ENCODE measurements at regions not wholly inside any gene's neighbourhood (a gene's known extent, or its start where the extent isn't known, plus 50 kb on each side); places are given as distances from the start of the nearest gene placed in this dataset.
"Not testable (repeated sequence)": the region's sequence is repeated elsewhere in the genome, so short reads cannot be mapped to it uniquely, and the experiment has no call there.

DNA sequence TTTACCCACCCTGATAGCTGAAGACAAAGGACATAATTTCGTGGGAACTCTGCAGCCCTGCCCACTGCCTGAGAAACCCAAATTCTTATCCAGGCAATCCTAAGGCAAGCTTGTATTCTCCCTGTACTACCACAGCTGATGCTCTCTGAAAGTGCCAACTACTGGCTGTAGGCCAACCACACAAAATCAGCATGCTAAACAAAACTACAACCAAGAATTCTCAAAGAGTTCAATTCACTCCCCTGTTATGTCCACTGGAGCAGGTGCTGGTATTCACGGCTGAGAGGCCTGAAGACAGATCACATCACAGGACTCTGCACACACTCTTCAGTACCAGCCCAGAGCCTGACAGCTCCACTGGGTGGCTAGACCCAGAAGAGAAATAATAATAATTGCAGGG is 375.9 kb upstream of the NDST4 start:
- intact Hi-C loops (cut with DNase I), result no loop called here
- TF ChIP-seq POLR2A (IDR thresholded peaks at IDR 0.05), result no peak
- TF ChIP-seq, protein P1, sequence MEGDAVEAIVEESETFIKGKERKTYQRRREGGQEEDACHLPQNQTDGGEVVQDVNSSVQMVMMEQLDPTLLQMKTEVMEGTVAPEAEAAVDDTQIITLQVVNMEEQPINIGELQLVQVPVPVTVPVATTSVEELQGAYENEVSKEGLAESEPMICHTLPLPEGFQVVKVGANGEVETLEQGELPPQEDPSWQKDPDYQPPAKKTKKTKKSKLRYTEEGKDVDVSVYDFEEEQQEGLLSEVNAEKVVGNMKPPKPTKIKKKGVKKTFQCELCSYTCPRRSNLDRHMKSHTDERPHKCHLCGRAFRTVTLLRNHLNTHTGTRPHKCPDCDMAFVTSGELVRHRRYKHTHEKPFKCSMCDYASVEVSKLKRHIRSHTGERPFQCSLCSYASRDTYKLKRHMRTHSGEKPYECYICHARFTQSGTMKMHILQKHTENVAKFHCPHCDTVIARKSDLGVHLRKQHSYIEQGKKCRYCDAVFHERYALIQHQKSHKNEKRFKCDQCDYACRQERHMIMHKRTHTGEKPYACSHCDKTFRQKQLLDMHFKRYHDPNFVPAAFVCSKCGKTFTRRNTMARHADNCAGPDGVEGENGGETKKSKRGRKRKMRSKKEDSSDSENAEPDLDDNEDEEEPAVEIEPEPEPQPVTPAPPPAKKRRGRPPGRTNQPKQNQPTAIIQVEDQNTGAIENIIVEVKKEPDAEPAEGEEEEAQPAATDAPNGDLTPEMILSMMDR (IDR thresholded peaks at IDR 0.05), result no peak
- no peak for TF ChIP-seq POLR2AphosphoS5 (IDR thresholded peaks at IDR 0.05; ENCODE audit: insufficient read depth in 1 of 2, low read depth in 1 of 2)
- Histone ChIP-seq H3K27me3 (no peaks in the 10 kb centered on the region), H3K36me3 (no peaks in the 10 kb centered on the region), H3K4me1 (no peaks in the 10 kb centered on the region), H3K27ac (no peak overlapping the region), H3K9me3 (no peaks in the 10 kb centered on the region), H3K4me3 (no peak overlapping the region)
- DNase-seq (ENCODE audit: extremely low spot score in 2 of 2), result no peak

DNA sequence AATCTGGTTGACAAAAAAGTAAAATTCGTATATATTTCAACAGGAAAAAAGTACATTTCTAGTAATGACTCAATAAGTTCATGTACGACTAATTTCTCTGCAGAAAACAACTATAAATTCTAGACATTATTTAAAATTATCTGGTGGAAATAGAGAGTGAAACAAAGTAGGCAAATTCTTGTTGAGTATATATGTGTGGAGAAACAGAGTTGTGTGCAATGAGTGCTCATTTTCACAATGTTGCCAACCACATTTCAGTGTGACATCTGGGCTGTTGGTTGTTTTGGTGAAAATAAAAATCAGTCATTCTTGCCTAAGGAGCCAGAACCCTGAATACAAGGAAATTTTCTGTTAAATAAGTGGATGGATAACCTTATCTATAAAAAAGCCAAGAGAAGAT is 372.0 kb upstream of the NDST4 start:
- no peak overlapping the region for H3K4me3 ChIP-seq
- intact Hi-C loops (cut with DNase I), result no loop called here
- DNase-seq (ENCODE audit: extremely low spot score in 2 of 2), result no peak
- H3K36me3 ChIP-seq, result no peaks in the 10 kb centered on the region
- H3K27me3 ChIP-seq, result no peaks in the 10 kb centered on the region
- H3K27ac ChIP-seq, result no peak overlapping the region
- no peaks in the 10 kb centered on the region for H3K9me3 ChIP-seq
- H3K4me1 ChIP-seq, result no peaks in the 10 kb centered on the region
- no peak for TF ChIP-seq POLR2AphosphoS5 (IDR thresholded peaks at IDR 0.05; ENCODE audit: insufficient read depth in 1 of 2, low read depth in 1 of 2)
- TF ChIP-seq, protein P1 (IDR thresholded peaks at IDR 0.05), result no peak
- no peak for TF ChIP-seq POLR2A (IDR thresholded peaks at IDR 0.05)

DNA sequence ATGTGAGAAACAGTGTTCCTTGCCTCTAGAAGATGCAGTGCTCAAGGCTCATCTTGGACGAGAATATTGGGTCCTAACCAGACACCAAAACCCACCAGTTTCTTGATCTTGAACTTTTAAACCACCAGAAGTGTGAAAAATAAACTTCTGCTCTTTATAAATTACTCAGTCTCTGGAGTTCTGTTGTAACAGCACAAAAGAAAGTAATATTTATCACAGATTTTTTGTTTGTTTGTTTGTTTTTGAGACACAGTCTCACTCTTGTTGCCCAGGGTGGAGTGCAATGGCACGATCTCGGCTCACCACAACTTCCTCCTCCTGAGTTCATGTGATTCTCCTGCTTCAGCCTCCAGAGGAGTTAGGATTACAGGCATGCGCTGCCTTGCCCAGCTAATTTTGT is 371.1 kb upstream of the NDST4 start:
- no peak overlapping the region for H3K27ac ChIP-seq
- H3K9me3 ChIP-seq, result no peaks in the 10 kb centered on the region
- no peaks in the 10 kb centered on the region for H3K27me3 ChIP-seq
- intact Hi-C loops (cut with DNase I), result no loop called here
- no peak for DNase-seq (ENCODE audit: extremely low spot score in 2 of 2)
- no peak for TF ChIP-seq POLR2A (IDR thresholded peaks at IDR 0.05)
- TF ChIP-seq POLR2AphosphoS5 (IDR thresholded peaks at IDR 0.05; ENCODE audit: insufficient read depth in 1 of 2, low read depth in 1 of 2), result no peak
- TF ChIP-seq, protein P1 (IDR thresholded peaks at IDR 0.05), result no peak
- no peaks in the 10 kb centered on the region for H3K36me3 ChIP-seq
- H3K4me1 ChIP-seq, result no peaks in the 10 kb centered on the region
- H3K4me3 ChIP-seq, result no peak overlapping the region

DNA sequence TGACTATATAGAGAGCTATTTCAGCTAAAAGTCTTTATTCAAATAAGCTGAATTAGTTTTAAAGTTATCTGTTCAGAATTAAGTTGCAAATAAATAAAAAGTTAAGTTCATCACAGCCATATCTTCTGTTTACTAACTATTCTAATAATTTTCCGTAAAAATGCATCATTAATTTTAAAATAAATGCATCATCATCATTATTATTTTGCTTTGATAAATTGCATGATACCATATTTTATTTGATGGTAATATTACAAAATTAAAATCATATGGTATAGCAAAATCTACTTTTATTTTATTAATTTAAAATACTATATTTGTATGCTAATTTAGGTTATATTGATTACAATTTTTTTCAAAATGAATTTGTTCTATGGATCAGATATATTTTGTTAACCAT is 357.3 kb upstream of the NDST4 start:
- intact Hi-C loops (cut with DNase I), result no loop called here
- no peak for TF ChIP-seq POLR2A (IDR thresholded peaks at IDR 0.05)
- no peak for TF ChIP-seq POLR2AphosphoS5 (IDR thresholded peaks at IDR 0.05; ENCODE audit: insufficient read depth in 1 of 2, low read depth in 1 of 2)
- TF ChIP-seq, protein P1 (IDR thresholded peaks at IDR 0.05), result no peak
- Histone ChIP-seq H3K36me3 (no peaks in the 10 kb centered on the region), H3K9me3 (no peaks in the 10 kb centered on the region), H3K4me1 (no peaks in the 10 kb centered on the region), H3K4me3 (no peak overlapping the region), H3K27ac (no peak overlapping the region), H3K27me3 (no peaks in the 10 kb centered on the region)
- DNase-seq (ENCODE audit: extremely low spot score in 2 of 2), result no peak

DNA sequence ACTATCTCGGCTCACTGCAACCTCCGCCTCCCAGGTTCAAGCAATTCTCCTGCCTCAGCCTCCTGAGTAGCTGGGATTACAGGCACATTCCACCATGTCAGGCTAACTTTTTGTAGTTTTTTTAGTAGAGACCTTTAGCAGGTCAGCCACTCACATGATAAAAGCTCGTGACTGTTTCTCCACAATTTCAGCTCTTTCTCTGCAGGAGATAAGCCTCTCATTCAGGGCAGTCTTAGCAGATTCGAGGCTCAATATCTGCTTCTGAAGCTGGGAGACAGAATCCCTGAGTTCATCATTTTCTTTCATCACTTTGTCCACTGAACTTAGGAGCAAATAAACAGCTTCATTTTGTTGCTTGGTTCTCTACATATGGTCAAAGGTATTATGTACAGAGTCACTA is 345.9 kb upstream of the NDST4 start:
- H3K36me3 ChIP-seq; DNase-seq (ENCODE audit: extremely low spot score in 2 of 2); H3K27ac ChIP-seq; H3K4me1 ChIP-seq; H3K27me3 ChIP-seq; intact Hi-C loops (cut with DNase I); H3K4me3 ChIP-seq; H3K9me3 ChIP-seq: not testable (repeated sequence)

DNA sequence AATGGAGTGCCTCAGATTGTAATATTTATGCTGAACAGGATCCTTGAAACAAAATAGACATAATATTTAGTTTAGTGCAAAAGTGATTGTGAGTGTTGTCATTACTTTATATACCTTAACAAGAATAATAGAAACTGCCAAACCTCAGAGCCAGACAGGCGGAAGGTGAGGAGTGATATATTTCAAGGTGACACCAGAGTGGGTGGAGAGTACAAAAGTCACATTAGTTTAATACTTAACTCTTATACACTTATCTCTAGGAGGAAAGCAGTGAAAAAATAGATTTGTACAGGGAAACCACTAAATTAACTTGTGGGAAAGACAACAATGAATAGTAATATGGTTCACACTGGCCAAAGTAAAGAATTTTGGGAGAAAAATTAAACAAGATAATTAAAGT is 342.8 kb upstream of the NDST4 start:
- no peak overlapping the region for H3K4me3 ChIP-seq
- H3K27me3 ChIP-seq, result no peaks in the 10 kb centered on the region
- intact Hi-C loops (cut with DNase I), result no loop called here
- TF ChIP-seq, protein P1 (IDR thresholded peaks at IDR 0.05), result no peak
- TF ChIP-seq POLR2AphosphoS5 (IDR thresholded peaks at IDR 0.05; ENCODE audit: insufficient read depth in 1 of 2, low read depth in 1 of 2) (no peak), POLR2A (IDR thresholded peaks at IDR 0.05) (no peak)
- H3K9me3 ChIP-seq, result no peaks in the 10 kb centered on the region
- no peaks in the 10 kb centered on the region for H3K4me1 ChIP-seq
- no peaks in the 10 kb centered on the region for H3K36me3 ChIP-seq
- no peak for DNase-seq (ENCODE audit: extremely low spot score in 2 of 2)
- H3K27ac ChIP-seq, result no peak overlapping the region

Data from vagina (tissue), 2 donors.